Esophagus squamous epithelium (tissue), 4 donors: ENCODE measurements at regions not wholly inside any gene's neighbourhood (a gene's known extent, or its start where the extent isn't known, plus 50 kb on each side); places are given as distances from the start of the nearest gene placed in this dataset.

Source experiments
- CTCF ChIP-seq, 6 experiments: fragments of 450-650 bp in 4 of 6; fragments of 200-600 bp in 2 of 6; sonication (generic) in 2 of 6; IDR thresholded peaks; one replicate each; pipeline ENCODE4 v1.5.1; 2016 to 2019; ENCODE audit warnings: antibody characterized with exemption in 6 of 6, mild to moderate bottlenecking in 4 of 6, moderate library complexity in 4 of 6
- POLR2A ChIP-seq, 4 donors: fragments of 450-650 bp; IDR thresholded peaks; one replicate each; pipeline ENCODE4 v1.6.1; 2017; ENCODE audit warnings: antibody characterized with exemption in 4 of 4, mild to moderate bottlenecking in 4 of 4, moderate library complexity in 3 of 4

DNA sequence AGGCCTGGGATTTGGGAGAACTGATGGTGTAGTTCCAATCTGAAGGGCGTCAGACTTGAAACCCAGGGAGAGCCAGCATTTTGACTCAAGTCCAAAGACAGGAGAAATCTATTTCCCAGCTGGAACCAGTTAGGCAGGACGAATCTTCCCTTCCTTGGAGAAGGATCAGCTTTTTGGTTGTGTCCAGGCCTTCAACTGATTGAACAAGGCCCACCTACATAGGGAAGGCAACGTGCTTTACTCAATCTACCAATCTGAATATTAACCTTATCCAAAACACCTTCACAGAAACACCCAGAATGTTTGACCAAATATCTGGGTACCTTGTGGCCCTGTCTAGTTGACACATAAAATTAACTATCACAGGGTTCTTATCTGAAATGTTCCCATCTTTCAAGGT, 221.9 kb upstream of the DLGAP1 start:
- no peak for TF ChIP-seq CTCF (IDR thresholded peaks at IDR 0.05)
- TF ChIP-seq POLR2A (IDR thresholded peaks at IDR 0.05), result no peak
